ENCODE measurements at regions not wholly inside any gene's neighbourhood (a gene's known extent, or its start where the extent isn't known, plus 50 kb on each side); places are given as distances from the start of the nearest gene placed in this dataset.
"Not testable (repeated sequence)": the region's sequence is repeated elsewhere in the genome, so short reads cannot be mapped to it uniquely, and the experiment has no call there.

- TF ChIP-seq, protein P1, sequence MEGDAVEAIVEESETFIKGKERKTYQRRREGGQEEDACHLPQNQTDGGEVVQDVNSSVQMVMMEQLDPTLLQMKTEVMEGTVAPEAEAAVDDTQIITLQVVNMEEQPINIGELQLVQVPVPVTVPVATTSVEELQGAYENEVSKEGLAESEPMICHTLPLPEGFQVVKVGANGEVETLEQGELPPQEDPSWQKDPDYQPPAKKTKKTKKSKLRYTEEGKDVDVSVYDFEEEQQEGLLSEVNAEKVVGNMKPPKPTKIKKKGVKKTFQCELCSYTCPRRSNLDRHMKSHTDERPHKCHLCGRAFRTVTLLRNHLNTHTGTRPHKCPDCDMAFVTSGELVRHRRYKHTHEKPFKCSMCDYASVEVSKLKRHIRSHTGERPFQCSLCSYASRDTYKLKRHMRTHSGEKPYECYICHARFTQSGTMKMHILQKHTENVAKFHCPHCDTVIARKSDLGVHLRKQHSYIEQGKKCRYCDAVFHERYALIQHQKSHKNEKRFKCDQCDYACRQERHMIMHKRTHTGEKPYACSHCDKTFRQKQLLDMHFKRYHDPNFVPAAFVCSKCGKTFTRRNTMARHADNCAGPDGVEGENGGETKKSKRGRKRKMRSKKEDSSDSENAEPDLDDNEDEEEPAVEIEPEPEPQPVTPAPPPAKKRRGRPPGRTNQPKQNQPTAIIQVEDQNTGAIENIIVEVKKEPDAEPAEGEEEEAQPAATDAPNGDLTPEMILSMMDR (conservative IDR thresholded peaks at IDR 0.05 in 1 of 2, IDR thresholded peaks at IDR 0.05 in 1 of 2; ENCODE audit: extremely low read depth in 1 of 2, insufficient read depth in 1 of 2, low read depth in 1 of 2, low read length in 2 of 2) = not testable (repeated sequence)
- not testable (repeated sequence) for TF ChIP-seq EZH2 (IDR thresholded peaks at IDR 0.05; ENCODE audit: borderline replicate concordance, low read length)
These were observed 239.7 kb downstream of the DAD1 start for GRCh38 chr14:22349281-22349680.
